ENCODE measurements at regions not wholly inside any gene's neighbourhood (a gene's known extent, or its start where the extent isn't known, plus 50 kb on each side); places are given as distances from the start of the nearest gene placed in this dataset.

DNA sequence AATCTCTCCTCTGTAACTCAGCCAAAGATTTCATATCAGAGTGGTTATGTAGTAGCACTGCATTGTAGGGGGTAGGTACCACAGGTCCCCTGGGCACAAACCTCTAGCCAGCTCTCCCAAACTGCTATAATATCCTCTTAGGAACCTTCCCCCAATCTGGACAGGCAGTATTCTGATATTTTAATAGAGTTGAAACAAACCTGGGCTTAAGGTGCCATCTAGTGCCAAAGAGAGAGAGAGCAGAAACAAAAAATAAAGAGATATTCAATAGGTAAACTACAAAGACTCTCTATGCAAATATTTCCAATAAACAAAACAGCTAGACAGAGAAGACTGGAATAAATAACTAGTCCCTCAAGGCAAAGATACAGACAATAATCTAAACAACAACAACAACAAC lies 1070.0 kb downstream of the CDH11 start:
- peaks cover 6 to 13% of the 10 kb centered on the region in 2 donors for H3K36me3 Mint-ChIP-seq
- H3K9me3 Mint-ChIP-seq, result peaks cover 19 to 24% of the 10 kb centered on the region in 2 donors
- no peak overlapping the region for H3K27ac Mint-ChIP-seq
- no peak for DNase-seq (ENCODE audit: low spot score in 2 of 2)
- no peak for ATAC-seq

DNA sequence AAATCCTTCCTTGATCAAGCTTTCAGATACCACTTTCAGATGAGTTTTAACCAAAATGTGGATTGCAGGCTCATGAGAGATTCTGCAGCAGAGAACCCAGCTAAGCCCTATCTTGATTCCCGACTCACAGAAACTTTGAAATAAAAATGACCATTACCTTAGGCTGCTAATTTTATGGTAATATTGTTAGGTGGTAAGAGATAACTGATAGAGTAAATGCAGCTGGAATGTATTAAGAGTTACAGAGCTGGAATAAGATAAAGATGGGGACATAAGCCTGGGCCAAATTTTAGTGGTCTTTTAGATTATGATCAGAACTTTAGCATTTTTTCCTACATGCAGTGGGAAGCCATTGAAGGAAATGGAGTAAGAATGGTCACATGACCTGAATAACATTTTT lies 1074.0 kb downstream of the CDH11 start:
- DNase-seq (ENCODE audit: low spot score in 2 of 2) (no peak), ATAC-seq (no peak)
- Mint-ChIP-seq H3K9me3 (peaks cover 26 to 29% of the 10 kb centered on the region in 2 donors), H3K36me3 (peaks cover 6 to 13% of the 10 kb centered on the region in 2 donors), H3K27ac (no peak overlapping the region)

DNA sequence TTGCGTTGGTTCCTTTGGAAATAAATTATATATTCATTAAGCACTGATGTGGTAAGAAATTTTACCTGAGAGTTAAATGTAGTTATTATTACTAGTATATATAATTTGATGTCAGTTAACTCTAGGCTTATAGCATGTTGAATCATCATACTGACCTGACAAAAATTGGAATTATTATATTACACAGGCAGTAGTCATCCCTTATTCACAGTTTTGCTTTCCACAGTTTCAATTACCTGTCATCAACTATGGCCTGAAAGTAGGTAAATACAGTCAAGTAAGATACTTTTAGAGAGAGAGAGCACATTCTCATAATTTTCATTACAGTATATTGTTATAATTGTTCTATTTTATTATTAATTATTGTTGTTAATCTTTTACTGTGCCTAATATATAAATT lies 1074.7 kb downstream of the CDH11 start:
- no peak for ATAC-seq
- H3K36me3 Mint-ChIP-seq, result peaks cover 5 to 13% of the 10 kb centered on the region in 2 donors
- no peak overlapping the region for H3K27ac Mint-ChIP-seq
- no peak for DNase-seq (ENCODE audit: low spot score in 2 of 2)
- H3K9me3 Mint-ChIP-seq, result peaks cover 25 to 29% of the 10 kb centered on the region in 2 donors

GRCh38 chr16:64035337-64035736 lies 1086.5 kb downstream of the CDH11 start:
- Mint-ChIP-seq H3K36me3 (peaks cover 0 to 5% of the 10 kb centered on the region in 2 donors), H3K9me3 (peaks cover 19 to 35% of the 10 kb centered on the region in 2 donors), H3K27ac (no peak overlapping the region)
- ATAC-seq (no peak), DNase-seq (ENCODE audit: low spot score in 2 of 2) (no peak)

- Mint-ChIP-seq H3K9me3 (peaks cover 17% of the 10 kb centered on the region in 2 donors), H3K27ac (no peak overlapping the region), H3K36me3 (peaks cover 0 to 8% of the 10 kb centered on the region in 2 donors)
- ATAC-seq (no peak), DNase-seq (ENCODE audit: low spot score in 2 of 2) (no peak)
Observed at GRCh38 chr16:64019339-64019738, 1102.5 kb downstream of the CDH11 start.

DNA sequence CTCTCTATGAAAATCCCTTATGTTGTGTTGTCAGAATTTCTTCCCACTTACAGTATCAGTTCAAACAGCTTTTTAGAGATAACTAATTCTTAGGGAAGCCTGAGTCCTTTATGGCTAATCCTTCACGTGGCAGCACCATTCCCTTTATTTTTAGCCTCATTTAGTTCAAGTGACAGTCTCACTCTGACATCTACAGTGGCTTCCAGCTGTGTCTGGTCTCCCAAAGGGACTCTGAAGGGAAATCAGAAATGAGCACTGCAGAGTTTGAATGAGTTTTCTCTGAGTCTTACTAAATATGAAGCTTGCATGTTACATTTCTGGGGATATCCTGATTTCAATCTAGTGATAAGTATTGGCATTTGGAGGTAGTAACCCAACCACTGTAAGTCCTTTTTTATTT lies 1104.1 kb downstream of the CDH11 start:
- Mint-ChIP-seq H3K36me3 (peaks cover 0 to 10% of the 10 kb centered on the region in 2 donors), H3K27ac (no peak overlapping the region), H3K9me3 (peaks cover 21 to 22% of the 10 kb centered on the region in 2 donors)
- ATAC-seq (no peak), DNase-seq (ENCODE audit: low spot score in 2 of 2) (no peak)

DNA sequence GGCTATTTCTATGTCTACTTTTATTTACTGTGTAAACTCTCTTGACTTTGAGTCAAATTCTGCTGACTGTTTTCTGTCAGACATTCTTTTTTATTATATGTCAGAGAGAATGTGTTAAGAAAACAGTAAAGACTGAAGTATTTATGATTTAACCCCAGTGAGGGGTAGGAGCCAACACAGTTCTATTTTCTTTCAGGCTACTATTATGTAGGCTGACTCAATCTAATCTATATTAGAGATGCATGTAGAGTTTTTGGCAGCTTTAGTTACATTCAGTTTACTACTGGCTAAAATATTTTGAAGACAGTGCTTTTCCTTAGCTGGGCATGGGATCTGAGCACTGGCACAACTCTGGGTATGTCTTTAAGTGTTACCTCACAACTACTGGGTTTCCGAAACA lies 1108.0 kb downstream of the CDH11 start:
- Mint-ChIP-seq H3K36me3 (peaks cover 12 to 17% of the 10 kb centered on the region in 2 donors), H3K9me3 (peaks cover 29 to 37% of the 10 kb centered on the region in 2 donors), H3K27ac (no peak overlapping the region)
- DNase-seq (ENCODE audit: low spot score in 2 of 2) (no peak), ATAC-seq (no peak)

DNA sequence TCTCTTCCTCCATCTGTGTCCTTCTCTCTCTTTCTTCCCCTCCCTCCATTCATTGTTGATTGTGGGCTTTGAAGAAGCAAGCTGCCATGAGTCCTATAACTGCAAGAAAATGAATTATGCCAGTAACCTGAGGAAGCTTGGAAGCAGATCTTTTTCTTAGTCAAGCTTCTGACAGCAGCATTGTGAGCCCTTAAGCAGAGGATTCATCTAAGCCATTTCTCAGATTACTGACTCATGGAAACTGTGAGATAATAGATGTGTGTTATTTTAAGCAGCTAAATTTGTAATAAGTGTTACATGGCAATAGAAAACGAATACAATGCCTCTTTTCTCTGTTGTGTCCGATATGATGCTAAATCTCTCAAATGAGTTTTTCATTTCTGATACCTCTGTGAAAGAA lies 1109.7 kb downstream of the CDH11 start:
- Mint-ChIP-seq H3K9me3 (peaks cover 29 to 37% of the 10 kb centered on the region in 2 donors), H3K27ac (no peak overlapping the region), H3K36me3 (peaks cover 12 to 17% of the 10 kb centered on the region in 2 donors)
- DNase-seq (ENCODE audit: low spot score in 2 of 2) (no peak), ATAC-seq (no peak)

- peaks cover 24 to 37% of the 10 kb centered on the region in 2 donors for H3K9me3 Mint-ChIP-seq
- no peak for ATAC-seq
Observed at GRCh38 chr16:64011650-64012049, 1110.2 kb downstream of the CDH11 start.

GRCh38 chr16:64008131-64008530 lies 1113.7 kb downstream of the CDH11 start:
- Mint-ChIP-seq H3K9me3 (peaks cover 22 to 28% of the 10 kb centered on the region in 2 donors), H3K36me3 (peaks cover 7 to 12% of the 10 kb centered on the region in 2 donors), H3K27ac (no peak overlapping the region)
- ATAC-seq (no peak), DNase-seq (ENCODE audit: low spot score in 2 of 2) (no peak)

More at GRCh38 chr16:64011650-64012049, 1110.2 kb downstream of the CDH11 start:
- H3K36me3 Mint-ChIP-seq, result peaks cover 12 to 13% of the 10 kb centered on the region in 2 donors
- H3K27ac Mint-ChIP-seq, result no peak overlapping the region
- DNase-seq (ENCODE audit: low spot score in 2 of 2), result no peak

DNA sequence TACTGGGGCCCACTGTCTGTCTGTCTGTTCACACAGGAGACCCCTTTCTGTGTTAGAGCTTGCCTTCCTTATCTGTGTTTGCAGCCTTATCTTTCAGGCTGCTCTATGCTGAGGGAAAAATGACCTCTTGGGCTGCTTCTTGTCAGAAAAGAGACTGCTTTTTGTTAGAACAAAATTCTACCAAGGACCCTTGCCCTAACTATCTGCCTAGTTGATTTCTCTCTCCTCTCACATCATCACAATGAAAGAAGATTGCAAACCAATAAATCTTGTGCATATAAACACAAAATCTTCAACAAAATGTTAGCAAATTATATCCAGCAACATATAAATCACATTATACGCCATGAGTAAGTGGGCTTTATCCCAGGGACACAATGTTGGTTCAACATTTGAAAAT lies 1117.7 kb downstream of the CDH11 start:
- no peak for ATAC-seq
- no peak overlapping the region for H3K27ac Mint-ChIP-seq
- DNase-seq (ENCODE audit: low spot score in 2 of 2), result no peak
- peaks cover 22 to 27% of the 10 kb centered on the region in 2 donors for H3K9me3 Mint-ChIP-seq
- H3K36me3 Mint-ChIP-seq, result no peaks in the 10 kb centered on the region

GRCh38 chr16:63995025-63995424 lies 1126.8 kb downstream of the CDH11 start:
- Mint-ChIP-seq H3K9me3 (peaks cover 20 to 22% of the 10 kb centered on the region in 2 donors), H3K36me3 (no peaks in the 10 kb centered on the region), H3K27ac (no peak overlapping the region)
- ATAC-seq (no peak), DNase-seq (ENCODE audit: low spot score in 2 of 2) (no peak)

GRCh38 chr16:63983401-63983800 lies 1138.5 kb downstream of the CDH11 start:
- H3K36me3 Mint-ChIP-seq, result peaks cover 0 to 7% of the 10 kb centered on the region in 2 donors
- H3K9me3 Mint-ChIP-seq, result peaks cover 33 to 38% of the 10 kb centered on the region in 2 donors
- DNase-seq (ENCODE audit: low spot score in 2 of 2) (no peak), ATAC-seq (no peak)
- no peak overlapping the region for H3K27ac Mint-ChIP-seq

DNA sequence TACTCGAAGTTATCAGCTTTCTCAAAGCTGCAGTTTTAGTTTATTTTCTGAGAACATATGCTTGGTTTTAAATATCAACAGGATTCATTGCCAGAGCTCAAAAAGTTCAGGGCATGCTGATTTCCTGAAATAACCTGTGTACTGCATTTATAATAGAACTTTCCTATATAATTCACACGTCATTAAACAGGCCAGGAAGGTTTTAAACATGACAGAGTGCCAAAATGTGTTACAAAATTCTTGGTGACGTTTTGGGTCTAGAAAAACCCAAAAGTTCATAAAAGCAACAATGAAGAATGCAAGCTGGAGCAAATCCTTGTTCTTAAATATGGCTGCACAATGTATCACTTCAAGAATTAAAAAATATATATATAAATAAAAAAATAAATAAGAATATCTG lies 1139.1 kb downstream of the CDH11 start:
- no peak overlapping the region for H3K27ac Mint-ChIP-seq
- H3K36me3 Mint-ChIP-seq, result peaks cover 0 to 7% of the 10 kb centered on the region in 2 donors
- peaks cover 30 to 33% of the 10 kb centered on the region in 2 donors for H3K9me3 Mint-ChIP-seq
- DNase-seq (ENCODE audit: low spot score in 2 of 2) (no peak), ATAC-seq (no peak)

- DNase-seq (ENCODE audit: low spot score in 2 of 2) (no peak), ATAC-seq (no peak)
- Mint-ChIP-seq H3K9me3 (peaks cover 28% of the 10 kb centered on the region in 2 donors), H3K27ac (no peak overlapping the region), H3K36me3 (peaks cover 0 to 5% of the 10 kb centered on the region in 2 donors)
Observed at GRCh38 chr16:63982110-63982509, 1139.8 kb downstream of the CDH11 start.

- peaks cover 24% of the 10 kb centered on the region in 2 donors for H3K9me3 Mint-ChIP-seq
- ATAC-seq, result no peak
- H3K36me3 Mint-ChIP-seq, result peaks cover 0 to under 1% of the 10 kb centered on the region in 2 donors
- no peak for DNase-seq (ENCODE audit: low spot score in 2 of 2)
- H3K27ac Mint-ChIP-seq, result no peak overlapping the region
Observed at GRCh38 chr16:63981639-63982038, 1140.2 kb downstream of the CDH11 start.

DNA sequence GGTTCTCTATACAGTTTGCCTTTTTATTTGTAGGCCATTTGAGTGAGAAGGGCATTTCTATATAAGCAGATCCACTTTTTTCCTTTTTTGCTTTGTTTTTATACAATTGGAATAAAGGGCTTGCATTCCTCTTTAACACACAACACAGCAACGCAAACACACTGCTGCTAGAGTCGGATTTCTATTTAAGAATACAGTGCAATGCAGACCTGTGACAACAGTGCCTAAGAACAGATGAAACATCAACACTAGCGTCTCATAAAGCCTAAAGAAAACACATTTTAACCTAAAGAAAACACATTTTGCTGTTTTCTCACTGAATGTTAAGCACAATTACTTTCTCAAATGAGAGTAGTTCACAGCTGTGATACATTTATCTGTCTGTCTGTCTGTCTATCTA lies 1141.1 kb downstream of the CDH11 start:
- DNase-seq (ENCODE audit: low spot score in 2 of 2), result no peak
- Mint-ChIP-seq H3K9me3 (peaks cover 24 to 25% of the 10 kb centered on the region in 2 donors), H3K27ac (no peak overlapping the region), H3K36me3 (no peaks in the 10 kb centered on the region)
- no peak for ATAC-seq

DNA sequence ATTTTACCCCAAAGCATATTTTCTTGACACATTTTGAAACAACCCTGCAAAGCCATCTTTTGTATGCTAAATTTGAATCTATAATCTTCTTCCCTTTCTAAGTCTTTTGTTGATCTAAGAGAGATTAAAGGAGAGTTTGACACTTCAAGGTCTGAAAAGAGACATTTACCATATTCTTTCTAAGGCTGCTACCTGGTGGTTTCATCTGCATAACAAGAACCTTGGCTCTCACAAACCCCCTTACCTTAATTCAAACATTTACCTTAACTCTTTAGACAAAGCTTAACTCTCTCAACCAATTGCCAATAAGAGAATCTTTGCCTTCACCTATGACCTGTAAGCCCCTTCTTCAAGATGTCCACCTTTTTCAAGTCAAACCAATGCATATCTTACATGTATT lies 1143.6 kb downstream of the CDH11 start:
- H3K36me3 Mint-ChIP-seq, result no peaks in the 10 kb centered on the region
- H3K27ac Mint-ChIP-seq, result no peak overlapping the region
- peaks cover 26% of the 10 kb centered on the region in 2 donors for H3K9me3 Mint-ChIP-seq
- ATAC-seq, result no peak
- DNase-seq (ENCODE audit: low spot score in 2 of 2), result no peak
